ENCODE measurements at regions not wholly inside any gene's neighbourhood (a gene's known extent, or its start where the extent isn't known, plus 50 kb on each side); places are given as distances from the start of the nearest gene placed in this dataset.

- no peak for ATAC-seq
- no peaks in the 10 kb centered on the region for H3K4me1 ChIP-seq
- no peak for TF ChIP-seq CTCF (IDR thresholded peaks at IDR 0.05)
- H3K4me3 ChIP-seq, result no peak overlapping the region
- intact Hi-C loops (cut with DNase I), result no loop called here
- no peak overlapping the region for H3K27ac ChIP-seq
- no peaks in the 10 kb centered on the region for H3K9me3 ChIP-seq
- H3K27me3 ChIP-seq, result no peaks in the 10 kb centered on the region
- peak in 1 of 4 donors; percentile 35 for DNase-seq
- H3K36me3 ChIP-seq, result no peaks in the 10 kb centered on the region
These were observed 168.5 kb downstream of the SCP2D1 start for GRCh38 chr20:18981962-18982539.

GRCh38 chr20:18983796-18984195 lies 170.2 kb downstream of the SCP2D1 start:
- no peak for DNase-seq
- no peak for TF ChIP-seq CTCF (IDR thresholded peaks at IDR 0.05)
- no peak overlapping the region for H3K4me3 ChIP-seq
- H3K36me3 ChIP-seq, result no peaks in the 10 kb centered on the region
- H3K9me3 ChIP-seq, result no peaks in the 10 kb centered on the region
- ATAC-seq, result no peak
- no peaks in the 10 kb centered on the region for H3K27me3 ChIP-seq
- H3K27ac ChIP-seq, result no peak overlapping the region
- H3K4me1 ChIP-seq, result no peaks in the 10 kb centered on the region
- intact Hi-C loops (cut with DNase I), result no loop called here

GRCh38 chr20:18984238-18985200 lies 170.9 kb downstream of the SCP2D1 start:
- no peak overlapping the region for H3K4me3 ChIP-seq
- intact Hi-C loops (cut with DNase I), result no loop called here
- no peak for TF ChIP-seq CTCF (IDR thresholded peaks at IDR 0.05)
- no peaks in the 10 kb centered on the region for H3K36me3 ChIP-seq
- H3K4me1 ChIP-seq, result no peaks in the 10 kb centered on the region
- H3K9me3 ChIP-seq, result no peaks in the 10 kb centered on the region
- ATAC-seq, result peak; percentile 29
- no peak overlapping the region for H3K27ac ChIP-seq
- H3K27me3 ChIP-seq, result no peaks in the 10 kb centered on the region
- DNase-seq, result no peak

GRCh38 chr20:18985551-18985950 lies 172.0 kb downstream of the SCP2D1 start:
- ATAC-seq, result peak; percentile 19
- no peaks in the 10 kb centered on the region for H3K36me3 ChIP-seq
- no peak overlapping the region for H3K4me3 ChIP-seq
- TF ChIP-seq CTCF (IDR thresholded peaks at IDR 0.05), result no peak
- no peaks in the 10 kb centered on the region for H3K4me1 ChIP-seq
- peak in 1 of 4 donors; percentile 57 for DNase-seq
- intact Hi-C loops (cut with DNase I), result no loop called here
- H3K27me3 ChIP-seq, result no peaks in the 10 kb centered on the region
- no peak overlapping the region for H3K27ac ChIP-seq
- no peaks in the 10 kb centered on the region for H3K9me3 ChIP-seq

GRCh38 chr20:18986146-18986830 lies 172.7 kb downstream of the SCP2D1 start:
- H3K4me3 ChIP-seq, result no peak overlapping the region
- intact Hi-C loops (cut with DNase I), result no loop called here
- no peaks in the 10 kb centered on the region for H3K9me3 ChIP-seq
- TF ChIP-seq CTCF (IDR thresholded peaks at IDR 0.05), result no peak
- no peaks in the 10 kb centered on the region for H3K4me1 ChIP-seq
- no peak for DNase-seq
- peak overlapping the region in 1 of 2 donors; percentile 15 for H3K27ac ChIP-seq
- H3K27me3 ChIP-seq, result no peaks in the 10 kb centered on the region
- H3K36me3 ChIP-seq, result no peaks in the 10 kb centered on the region
- ATAC-seq, result peak; percentile 42

Data from left lung (tissue), 4 donors.